Parathyroid adenoma (tissue), 2 donors: ENCODE measurements at regions not wholly inside any gene's neighbourhood (a gene's known extent, or its start where the extent isn't known, plus 50 kb on each side); places are given as distances from the start of the nearest gene placed in this dataset.

Experiments
- H2AFZ ChIP-seq: fragments of 300-600 bp; sonication (generic); one replicate; pipeline ENCODE4 v1.7.0; 2017; ENCODE audit warnings: antibody characterized with exemption, mild to moderate bottlenecking
- H3K27ac ChIP-seq: fragments of 300-600 bp; sonication (generic); one replicate; pipeline ENCODE4 v1.7.0; 2017
- H3K27me3 ChIP-seq: fragments of 300-600 bp; sonication (generic); one replicate; pipeline ENCODE4 v1.7.0; 2017; ENCODE audit warnings: low read length; ENCODE audit not compliant: control insufficient read depth, insufficient read depth
- H3K36me3 ChIP-seq: fragments of 300-600 bp; sonication (generic); one replicate; pipeline ENCODE4 v1.7.0; 2017; ENCODE audit warnings: low read length; ENCODE audit not compliant: control insufficient read depth, insufficient read depth
- H3K4me1 ChIP-seq: fragments of 300-600 bp; sonication (generic); one replicate; pipeline ENCODE4 v1.7.0; 2017; ENCODE audit warnings: control low read depth
- H3K4me2 ChIP-seq: fragments of 300-600 bp; sonication (generic); one replicate; pipeline ENCODE4 v1.7.0; 2017; ENCODE audit warnings: low read length
- H3K4me3 ChIP-seq: fragments of 300-600 bp; sonication (generic); one replicate; pipeline ENCODE4 v1.7.0; 2017; ENCODE audit warnings: low read depth, low read length
- H3K79me2 ChIP-seq: fragments of 300-600 bp; sonication (generic); one replicate; pipeline ENCODE4 v1.7.0; 2017; ENCODE audit warnings: control low read depth
- H3K9ac ChIP-seq: fragments of 300-600 bp; sonication (generic); one replicate; pipeline ENCODE4 v1.7.0; 2017; ENCODE audit warnings: mild to moderate bottlenecking
- H3K9me3 ChIP-seq: fragments of 300-600 bp; sonication (generic); one replicate; pipeline ENCODE4 v1.7.0; 2017; ENCODE audit warnings: low read length; ENCODE audit not compliant: control insufficient read depth
- TF ChIP-seq, protein P1 (sequence below): fragments of 300-600 bp; sonication (generic); IDR thresholded peaks from one replicate; pipeline ENCODE4 v1.7.0; 2017; ENCODE audit warnings: antibody characterized with exemption, mild to moderate bottlenecking
- donor health status: primary hyperparathyroidism.

DNA sequence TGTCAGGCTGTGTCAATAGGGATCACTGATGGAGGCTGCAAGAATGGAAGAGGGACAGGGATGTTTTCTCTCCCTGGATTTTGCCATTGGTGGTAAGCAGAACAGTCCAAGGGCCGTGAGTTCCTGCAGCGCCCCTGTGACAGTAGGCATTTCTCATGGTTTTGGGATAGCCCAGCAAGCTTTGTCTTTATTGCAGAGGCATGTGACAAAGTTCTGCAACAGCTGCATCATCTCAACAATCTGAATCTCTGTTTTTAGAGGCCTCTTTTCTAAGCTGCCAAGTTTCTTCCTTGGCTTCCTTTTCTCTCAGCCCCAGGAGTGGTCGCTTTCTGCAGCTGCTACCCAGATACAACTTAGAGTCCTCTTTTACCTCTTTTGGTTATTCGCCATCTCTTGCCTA, 95.7 kb upstream of the TSHZ3 start:
- no peak overlapping the region for H3K4me2 ChIP-seq
- no peaks in the 10 kb centered on the region for H3K9me3 ChIP-seq
- H3K4me1 ChIP-seq, result no peaks in the 10 kb centered on the region
- H3K9ac ChIP-seq, result no peak overlapping the region
- TF ChIP-seq, protein P1, sequence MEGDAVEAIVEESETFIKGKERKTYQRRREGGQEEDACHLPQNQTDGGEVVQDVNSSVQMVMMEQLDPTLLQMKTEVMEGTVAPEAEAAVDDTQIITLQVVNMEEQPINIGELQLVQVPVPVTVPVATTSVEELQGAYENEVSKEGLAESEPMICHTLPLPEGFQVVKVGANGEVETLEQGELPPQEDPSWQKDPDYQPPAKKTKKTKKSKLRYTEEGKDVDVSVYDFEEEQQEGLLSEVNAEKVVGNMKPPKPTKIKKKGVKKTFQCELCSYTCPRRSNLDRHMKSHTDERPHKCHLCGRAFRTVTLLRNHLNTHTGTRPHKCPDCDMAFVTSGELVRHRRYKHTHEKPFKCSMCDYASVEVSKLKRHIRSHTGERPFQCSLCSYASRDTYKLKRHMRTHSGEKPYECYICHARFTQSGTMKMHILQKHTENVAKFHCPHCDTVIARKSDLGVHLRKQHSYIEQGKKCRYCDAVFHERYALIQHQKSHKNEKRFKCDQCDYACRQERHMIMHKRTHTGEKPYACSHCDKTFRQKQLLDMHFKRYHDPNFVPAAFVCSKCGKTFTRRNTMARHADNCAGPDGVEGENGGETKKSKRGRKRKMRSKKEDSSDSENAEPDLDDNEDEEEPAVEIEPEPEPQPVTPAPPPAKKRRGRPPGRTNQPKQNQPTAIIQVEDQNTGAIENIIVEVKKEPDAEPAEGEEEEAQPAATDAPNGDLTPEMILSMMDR, result no peak
- H3K79me2 ChIP-seq, result no peaks in the 10 kb centered on the region
- H3K27ac ChIP-seq, result no peak overlapping the region
- no peaks in the 10 kb centered on the region for H3K36me3 ChIP-seq
- no peak overlapping the region for H3K4me3 ChIP-seq
- H3K27me3 ChIP-seq, result no peaks in the 10 kb centered on the region
- no peak overlapping the region for H2AFZ ChIP-seq

GRCh38 chr19:31445406-31445805, 96.2 kb upstream of the TSHZ3 start:
- H3K4me3 ChIP-seq, result no peak overlapping the region
- H3K9ac ChIP-seq, result no peak overlapping the region
- TF ChIP-seq, protein P1, result no peak
- H3K27ac ChIP-seq, result no peak overlapping the region
- no peak overlapping the region for H3K4me2 ChIP-seq
- no peaks in the 10 kb centered on the region for H3K36me3 ChIP-seq
- no peaks in the 10 kb centered on the region for H3K4me1 ChIP-seq
- H3K79me2 ChIP-seq, result no peaks in the 10 kb centered on the region
- no peaks in the 10 kb centered on the region for H3K27me3 ChIP-seq
- H2AFZ ChIP-seq, result no peak overlapping the region
- no peaks in the 10 kb centered on the region for H3K9me3 ChIP-seq

GRCh38 chr19:31448221-31448657, 99.0 kb upstream of the TSHZ3 start:
- no peak overlapping the region for H2AFZ ChIP-seq
- H3K9ac ChIP-seq, result no peak overlapping the region
- H3K4me1 ChIP-seq, result no peaks in the 10 kb centered on the region
- no peak overlapping the region for H3K27ac ChIP-seq
- H3K79me2 ChIP-seq, result no peaks in the 10 kb centered on the region
- H3K27me3 ChIP-seq, result no peaks in the 10 kb centered on the region
- H3K4me2 ChIP-seq, result no peak overlapping the region
- H3K36me3 ChIP-seq, result no peaks in the 10 kb centered on the region
- H3K9me3 ChIP-seq, result no peaks in the 10 kb centered on the region
- TF ChIP-seq, protein P1, result no peak
- H3K4me3 ChIP-seq, result no peak overlapping the region

- Histone ChIP-seq H2AFZ (no peak overlapping the region), H3K79me2 (no peaks in the 10 kb centered on the region), H3K9ac (no peak overlapping the region), H3K36me3 (no peaks in the 10 kb centered on the region), H3K4me2 (no peak overlapping the region), H3K4me1 (no peaks in the 10 kb centered on the region), H3K27me3 (no peaks in the 10 kb centered on the region), H3K4me3 (no peak overlapping the region), H3K27ac (no peak overlapping the region), H3K9me3 (no peaks in the 10 kb centered on the region)
- TF ChIP-seq, protein P1, result no peak
Observed at GRCh38 chr19:31449379-31449778, 100.1 kb upstream of the TSHZ3 start.

DNA sequence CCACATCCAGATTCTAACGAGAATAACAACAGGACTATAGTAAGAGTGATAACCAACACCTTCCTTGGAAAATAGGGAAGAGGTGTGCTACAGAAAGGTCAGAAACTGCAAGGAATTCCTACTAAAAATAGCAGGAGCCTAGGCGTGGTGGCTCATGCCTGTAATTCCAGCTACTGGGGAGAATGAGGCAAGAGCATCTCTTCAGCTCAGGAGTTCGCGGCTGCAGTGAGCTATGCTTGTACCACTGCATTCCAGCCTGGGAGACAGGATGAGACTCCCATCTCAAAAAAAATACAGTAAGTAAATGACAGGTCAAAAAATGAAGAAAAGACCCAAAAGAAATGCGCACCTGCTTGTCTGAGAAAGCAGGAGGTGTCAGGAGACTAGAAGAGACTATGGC, 101.5 kb upstream of the TSHZ3 start:
- Histone ChIP-seq H3K36me3 (no peaks in the 10 kb centered on the region), H3K27ac (no peak overlapping the region), H2AFZ (no peak overlapping the region), H3K9me3 (no peaks in the 10 kb centered on the region), H3K79me2 (no peaks in the 10 kb centered on the region), H3K9ac (no peak overlapping the region), H3K4me3 (no peak overlapping the region), H3K27me3 (no peaks in the 10 kb centered on the region), H3K4me2 (no peak overlapping the region), H3K4me1 (no peaks in the 10 kb centered on the region)
- TF ChIP-seq, protein P1, result no peak
